HepG2 (cell line): ENCODE measurements at regions not wholly inside any gene's neighbourhood (a gene's known extent, or its start where the extent isn't known, plus 50 kb on each side); places are given as distances from the start of the nearest gene placed in this dataset.

ENCODE experiments used
- ATAC-seq: fragments of 200-7000 bp; cut with Tn5 transposase; 3 replicates; pipeline ENCODE4 v1.9.1; 2020; ENCODE audit warnings: mild to moderate bottlenecking, moderate library complexity
- BruUV-seq: library from RNA; stranded (reverse); fragments of 400-500 nt; replicated peaks from 2 replicates; lab custom pipeline; 2021; lab: Mats Ljungman, UMichigan
- CTCF ChIA-PET: fragments of 300-600 bp; formaldehyde crosslinking; extraction: SDS; loops from one replicate; lab custom pipeline; 2021; ENCODE audit warnings: low total read pairs, inconsistent platforms, low intra/inter-chr PET ratio; lab: Yijun Ruan, JAX
- POLR2A ChIA-PET: fragments of 350-600 bp; sonication (Branson Sonifier 250); formaldehyde crosslinking; loops from one replicate; lab custom pipeline; 2020; ENCODE audit warnings: antibody characterized with exemption, inconsistent platforms; lab: Yijun Ruan, JAX
- DNase-seq: peaks from one replicate; pipeline ENCODE4 v3.0.0-alpha.2; 2015; ENCODE audit warnings: low spot score
- FAIRE-seq: peaks from 3 replicates; lab custom pipeline; 2011; peaks lifted over from hg19 to GRCh38; lab: Jason Lieb, UNC
- H2AFZ ChIP-seq: one replicate; pipeline ENCODE4 v1.6.1; 2011; ENCODE audit warnings: low read length, inconsistent platforms
- H3K27ac ChIP-seq: fragments of 300-600 bp; 3 replicates; pipeline ENCODE4 v1.8.0; 2011; ENCODE audit warnings: mixed run types, mild to moderate bottlenecking, mixed read lengths, low read length, inconsistent platforms; ENCODE audit not compliant: insufficient read depth; ENCODE audit errors: extremely low read length
- H3K27me3 ChIP-seq, 2 experiments: fragments of 200-600 bp in 1 of 2; 2 replicates in 1 of 2; 3 replicates in 1 of 2; pipeline versions ENCODE4 v1.6.0 to v1.8.0; 2011; ENCODE audit warnings: low read length in 2 of 2, mild to moderate bottlenecking in 2 of 2, moderate library complexity in 2 of 2, inconsistent platforms in 1 of 2; ENCODE audit not compliant: insufficient read depth in 2 of 2, control insufficient read depth in 1 of 2
- H3K36me3 ChIP-seq, 2 experiments: fragments of 200-600 bp in 1 of 2; replicated peaks in 1 of 2; 2 replicates in 1 of 2; 3 replicates in 1 of 2; pipeline versions ENCODE4 v1.5.1 to v1.8.0; 2011; ENCODE audit warnings: low read length in 2 of 2, inconsistent platforms in 1 of 2; ENCODE audit not compliant: insufficient read depth in 2 of 2, control insufficient read depth in 1 of 2
- H3K4me1 ChIP-seq: 2 replicates; pipeline ENCODE4 v1.5.1; 2012; ENCODE audit warnings: low read length, inconsistent platforms; ENCODE audit not compliant: insufficient read depth
- H3K4me2 ChIP-seq: 2 replicates; pipeline ENCODE4 v1.6.0; 2011; ENCODE audit warnings: low read depth, low read length, inconsistent platforms
- H3K4me3 ChIP-seq, 3 experiments: fragments of 200-600 bp in 1 of 3; sonication (generic), shearing (Covaris generic) in 1 of 3; replicated peaks in 1 of 3; 2 replicates each; pipeline ENCODE4 v1.5.1; 2011 to 2016; ENCODE audit warnings: low read length in 3 of 3, inconsistent platforms in 2 of 3, low read depth in 2 of 3, mild to moderate bottlenecking in 2 of 3, control low read depth in 1 of 3, mixed read lengths in 1 of 3; ENCODE audit not compliant: insufficient read depth in 1 of 3
- H3K79me2 ChIP-seq: one replicate; pipeline ENCODE4 v1.6.1; 2011; ENCODE audit warnings: low read length, inconsistent platforms; ENCODE audit not compliant: insufficient read depth
- H3K9ac ChIP-seq: 2 replicates; pipeline ENCODE4 v1.6.0; 2011; ENCODE audit warnings: mild to moderate bottlenecking, low read depth, low read length, inconsistent platforms; ENCODE audit not compliant: insufficient read depth
- H3K9me3 ChIP-seq: 2 replicates; pipeline ENCODE4 v1.5.1; 2012; ENCODE audit warnings: mild to moderate bottlenecking, low read length
- H4K20me1 ChIP-seq: 2 replicates; pipeline ENCODE4 v1.6.0; 2011; ENCODE audit warnings: inconsistent platforms, mild to moderate bottlenecking, low read length, moderate library complexity; ENCODE audit not compliant: insufficient read depth
- CBX5 ChIP-seq: sonication (generic); formaldehyde crosslinking; IDR thresholded peaks from 2 replicates; pipeline ENCODE4 v1.4.0; 2020; ENCODE audit warnings: missing genetic modification reagents, borderline replicate concordance
- ZNF557 ChIP-seq: sonication (generic); formaldehyde crosslinking; IDR thresholded peaks from 2 replicates; pipeline ENCODE4 v1.4.0; 2020; ENCODE audit warnings: missing genetic modification reagents
- ZNF749 ChIP-seq: sonication (generic); formaldehyde crosslinking; IDR thresholded peaks from 2 replicates; pipeline ENCODE4 v1.8.0; 2022; ENCODE audit warnings: mild to moderate bottlenecking, missing genetic modification reagents, moderate library complexity, borderline replicate concordance
- WGBS: methylation state at CpG from one replicate; pipeline ENCODE4 v1.1.6; 2017; ENCODE audit warnings: low lambda C conversion rate; 5-methylcytosine and 5-hydroxymethylcytosine counted together
- in situ Hi-C: cut with HindIII; loops from 2 replicates; pipeline ENCODE4 v1.10.0; 2017; ENCODE audit warnings: low pct_unique_long_range_greater_than_20kb; ENCODE audit not compliant: extremely low pct_ligation_motif_present
- intact Hi-C: fragments of 100-400 bp; cut with micrococcal nuclease; formaldehyde crosslinking; loops from one replicate; pipeline ENCODE4 v1.10.0; 2022; ENCODE audit not compliant: unreplicated experiment
- TF ChIP-seq, protein P1 (sequence below): sonication (generic); formaldehyde crosslinking; IDR thresholded peaks from 2 replicates; pipeline ENCODE4 v1.4.0; 2020; ENCODE audit warnings: missing genetic modification reagents
- TF ChIP-seq, protein P2 (sequence below): sonication (generic); formaldehyde crosslinking; IDR thresholded peaks from 2 replicates; pipeline ENCODE4 v1.4.0; 2020; ENCODE audit warnings: mild to moderate bottlenecking, missing genetic modification reagents
- TF ChIP-seq, protein P3 (sequence below): sonication (generic); formaldehyde crosslinking; IDR thresholded peaks from 2 replicates; pipeline ENCODE4 v1.4.0; 2020; ENCODE audit warnings: missing genetic modification reagents
- TF ChIP-seq, protein P4 (sequence below): sonication (generic); formaldehyde crosslinking; IDR thresholded peaks from 2 replicates; pipeline ENCODE4 v1.4.0; 2020; ENCODE audit warnings: mild to moderate bottlenecking, missing genetic modification reagents
- TF ChIP-seq, protein P5 (sequence below): sonication (generic); formaldehyde crosslinking; IDR thresholded peaks from 2 replicates; pipeline ENCODE4 v1.9.0; 2021; ENCODE audit warnings: missing genetic modification reagents, borderline replicate concordance

DNA sequence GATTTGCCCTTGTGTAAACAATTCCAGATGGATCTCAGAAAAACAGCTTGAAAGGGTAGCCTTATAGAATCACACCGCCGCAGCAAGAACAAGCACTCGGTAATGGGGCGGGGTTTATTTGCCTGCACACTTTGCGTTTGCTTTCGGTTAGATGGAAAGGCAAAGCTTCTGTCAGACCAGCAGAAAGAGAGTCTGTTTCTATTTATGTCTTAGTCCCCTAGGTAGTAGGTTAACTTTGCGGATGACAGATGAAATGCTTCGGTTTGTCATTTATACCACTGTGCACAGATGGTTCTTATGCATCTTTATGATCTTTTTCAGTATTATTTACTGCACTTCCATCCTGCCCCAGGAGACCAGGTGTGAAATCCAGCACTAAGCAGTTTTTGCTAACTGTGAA is 62.2 kb downstream of the PYDC2 start:
- 71% methylated on average over 8 of the region's 8 CpGs for WGBS
- no TSS peak for BruUV-seq
- POLR2A ChIA-PET, result no interaction called here
- no peak overlapping the region for H3K4me2 ChIP-seq
- H3K79me2 ChIP-seq, result no peaks in the 10 kb centered on the region
- TF ChIP-seq, protein P1, sequence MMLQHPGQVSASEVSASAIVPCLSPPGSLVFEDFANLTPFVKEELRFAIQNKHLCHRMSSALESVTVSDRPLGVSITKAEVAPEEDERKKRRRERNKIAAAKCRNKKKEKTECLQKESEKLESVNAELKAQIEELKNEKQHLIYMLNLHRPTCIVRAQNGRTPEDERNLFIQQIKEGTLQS (CRISPR knock-in tag), result no peak
- TF ChIP-seq, protein P2, sequence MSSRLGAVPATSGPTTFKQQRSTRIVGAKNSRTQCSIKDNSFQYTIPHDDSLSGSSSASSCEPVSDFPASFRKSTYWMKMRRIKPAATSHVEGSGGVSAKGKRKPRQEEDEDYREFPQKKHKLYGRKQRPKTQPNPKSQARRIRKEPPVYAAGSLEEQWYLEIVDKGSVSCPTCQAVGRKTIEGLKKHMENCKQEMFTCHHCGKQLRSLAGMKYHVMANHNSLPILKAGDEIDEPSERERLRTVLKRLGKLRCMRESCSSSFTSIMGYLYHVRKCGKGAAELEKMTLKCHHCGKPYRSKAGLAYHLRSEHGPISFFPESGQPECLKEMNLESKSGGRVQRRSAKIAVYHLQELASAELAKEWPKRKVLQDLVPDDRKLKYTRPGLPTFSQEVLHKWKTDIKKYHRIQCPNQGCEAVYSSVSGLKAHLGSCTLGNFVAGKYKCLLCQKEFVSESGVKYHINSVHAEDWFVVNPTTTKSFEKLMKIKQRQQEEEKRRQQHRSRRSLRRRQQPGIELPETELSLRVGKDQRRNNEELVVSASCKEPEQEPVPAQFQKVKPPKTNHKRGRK, result no peak
- TF ChIP-seq, protein P3, sequence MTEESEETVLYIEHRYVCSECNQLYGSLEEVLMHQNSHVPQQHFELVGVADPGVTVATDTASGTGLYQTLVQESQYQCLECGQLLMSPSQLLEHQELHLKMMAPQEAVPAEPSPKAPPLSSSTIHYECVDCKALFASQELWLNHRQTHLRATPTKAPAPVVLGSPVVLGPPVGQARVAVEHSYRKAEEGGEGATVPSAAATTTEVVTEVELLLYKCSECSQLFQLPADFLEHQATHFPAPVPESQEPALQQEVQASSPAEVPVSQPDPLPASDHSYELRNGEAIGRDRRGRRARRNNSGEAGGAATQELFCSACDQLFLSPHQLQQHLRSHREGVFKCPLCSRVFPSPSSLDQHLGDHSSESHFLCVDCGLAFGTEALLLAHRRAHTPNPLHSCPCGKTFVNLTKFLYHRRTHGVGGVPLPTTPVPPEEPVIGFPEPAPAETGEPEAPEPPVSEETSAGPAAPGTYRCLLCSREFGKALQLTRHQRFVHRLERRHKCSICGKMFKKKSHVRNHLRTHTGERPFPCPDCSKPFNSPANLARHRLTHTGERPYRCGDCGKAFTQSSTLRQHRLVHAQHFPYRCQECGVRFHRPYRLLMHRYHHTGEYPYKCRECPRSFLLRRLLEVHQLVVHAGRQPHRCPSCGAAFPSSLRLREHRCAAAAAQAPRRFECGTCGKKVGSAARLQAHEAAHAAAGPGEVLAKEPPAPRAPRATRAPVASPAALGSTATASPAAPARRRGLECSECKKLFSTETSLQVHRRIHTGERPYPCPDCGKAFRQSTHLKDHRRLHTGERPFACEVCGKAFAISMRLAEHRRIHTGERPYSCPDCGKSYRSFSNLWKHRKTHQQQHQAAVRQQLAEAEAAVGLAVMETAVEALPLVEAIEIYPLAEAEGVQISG (CRISPR knock-in tag), result no peak
- TF ChIP-seq ZNF749, result no peak
- TF ChIP-seq CBX5 (CRISPR knock-in tag), result no peak
- TF ChIP-seq, protein P4, sequence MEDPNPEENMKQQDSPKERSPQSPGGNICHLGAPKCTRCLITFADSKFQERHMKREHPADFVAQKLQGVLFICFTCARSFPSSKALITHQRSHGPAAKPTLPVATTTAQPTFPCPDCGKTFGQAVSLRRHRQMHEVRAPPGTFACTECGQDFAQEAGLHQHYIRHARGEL, result no peak
- TF ChIP-seq, protein P5, sequence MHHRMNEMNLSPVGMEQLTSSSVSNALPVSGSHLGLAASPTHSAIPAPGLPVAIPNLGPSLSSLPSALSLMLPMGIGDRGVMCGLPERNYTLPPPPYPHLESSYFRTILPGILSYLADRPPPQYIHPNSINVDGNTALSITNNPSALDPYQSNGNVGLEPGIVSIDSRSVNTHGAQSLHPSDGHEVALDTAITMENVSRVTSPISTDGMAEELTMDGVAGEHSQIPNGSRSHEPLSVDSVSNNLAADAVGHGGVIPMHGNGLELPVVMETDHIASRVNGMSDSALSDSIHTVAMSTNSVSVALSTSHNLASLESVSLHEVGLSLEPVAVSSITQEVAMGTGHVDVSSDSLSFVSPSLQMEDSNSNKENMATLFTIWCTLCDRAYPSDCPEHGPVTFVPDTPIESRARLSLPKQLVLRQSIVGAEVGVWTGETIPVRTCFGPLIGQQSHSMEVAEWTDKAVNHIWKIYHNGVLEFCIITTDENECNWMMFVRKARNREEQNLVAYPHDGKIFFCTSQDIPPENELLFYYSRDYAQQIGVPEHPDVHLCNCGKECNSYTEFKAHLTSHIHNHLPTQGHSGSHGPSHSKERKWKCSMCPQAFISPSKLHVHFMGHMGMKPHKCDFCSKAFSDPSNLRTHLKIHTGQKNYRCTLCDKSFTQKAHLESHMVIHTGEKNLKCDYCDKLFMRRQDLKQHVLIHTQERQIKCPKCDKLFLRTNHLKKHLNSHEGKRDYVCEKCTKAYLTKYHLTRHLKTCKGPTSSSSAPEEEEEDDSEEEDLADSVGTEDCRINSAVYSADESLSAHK (CRISPR knock-in tag), result no peak
- no peak for TF ChIP-seq ZNF557
- TF ChIP-seq, all 625 proteins: peak for 0
- H3K4me3 ChIP-seq, result no peak overlapping the region
- no peak for FAIRE-seq
- in situ Hi-C loops, result no loop called here
- H3K4me1 ChIP-seq, result no peaks in the 10 kb centered on the region
- H3K9me3 ChIP-seq, result no peaks in the 10 kb centered on the region
- no peaks in the 10 kb centered on the region for H3K27me3 ChIP-seq
- H3K27ac ChIP-seq, result no peak overlapping the region
- H3K9ac ChIP-seq, result no peak overlapping the region
- no peak for DNase-seq
- no peak overlapping the region for H2AFZ ChIP-seq
- H4K20me1 ChIP-seq, result no peaks in the 10 kb centered on the region
- intact Hi-C loops, result no loop called here
- ATAC-seq, result no peak
- H3K36me3 ChIP-seq, result no peaks in the 10 kb centered on the region
- CTCF ChIA-PET, result no interaction called here
